ENCODE measurements at regions not wholly inside any gene's neighbourhood (a gene's known extent, or its start where the extent isn't known, plus 50 kb on each side); places are given as distances from the start of the nearest gene placed in this dataset.

DNA sequence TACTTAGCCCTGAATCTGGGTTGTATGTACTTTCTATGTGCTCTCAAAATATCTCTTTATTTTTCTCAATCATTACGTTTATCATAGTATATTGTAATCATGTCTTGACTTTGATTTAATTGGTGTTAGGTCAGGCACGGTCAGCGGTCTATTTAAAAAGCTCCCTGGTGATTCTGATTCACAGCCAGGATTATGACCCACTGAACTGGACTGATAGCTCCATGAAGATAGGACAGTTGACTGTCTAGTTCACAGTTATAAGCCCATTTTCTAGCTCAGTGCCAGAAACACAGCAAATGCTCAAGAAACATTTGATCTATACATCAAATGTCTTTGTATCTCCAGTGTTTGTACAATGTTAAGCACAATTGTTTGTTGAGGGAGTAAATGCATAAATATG is 111.5 kb upstream of the CCN2 start:
- TF ChIP-seq, protein P1, sequence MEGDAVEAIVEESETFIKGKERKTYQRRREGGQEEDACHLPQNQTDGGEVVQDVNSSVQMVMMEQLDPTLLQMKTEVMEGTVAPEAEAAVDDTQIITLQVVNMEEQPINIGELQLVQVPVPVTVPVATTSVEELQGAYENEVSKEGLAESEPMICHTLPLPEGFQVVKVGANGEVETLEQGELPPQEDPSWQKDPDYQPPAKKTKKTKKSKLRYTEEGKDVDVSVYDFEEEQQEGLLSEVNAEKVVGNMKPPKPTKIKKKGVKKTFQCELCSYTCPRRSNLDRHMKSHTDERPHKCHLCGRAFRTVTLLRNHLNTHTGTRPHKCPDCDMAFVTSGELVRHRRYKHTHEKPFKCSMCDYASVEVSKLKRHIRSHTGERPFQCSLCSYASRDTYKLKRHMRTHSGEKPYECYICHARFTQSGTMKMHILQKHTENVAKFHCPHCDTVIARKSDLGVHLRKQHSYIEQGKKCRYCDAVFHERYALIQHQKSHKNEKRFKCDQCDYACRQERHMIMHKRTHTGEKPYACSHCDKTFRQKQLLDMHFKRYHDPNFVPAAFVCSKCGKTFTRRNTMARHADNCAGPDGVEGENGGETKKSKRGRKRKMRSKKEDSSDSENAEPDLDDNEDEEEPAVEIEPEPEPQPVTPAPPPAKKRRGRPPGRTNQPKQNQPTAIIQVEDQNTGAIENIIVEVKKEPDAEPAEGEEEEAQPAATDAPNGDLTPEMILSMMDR (optimal IDR thresholded peaks at IDR 0.05 in 1 of 3, IDR thresholded peaks at IDR 0.05 in 1 of 3, conservative IDR thresholded peaks at IDR 0.05 in 1 of 3; ENCODE audit: extremely low read depth in 1 of 3, insufficient read depth in 2 of 3, low read length in 3 of 3), result no peak
- no peak for TF ChIP-seq EZH2 (IDR thresholded peaks at IDR 0.05; ENCODE audit: low read length)

All from keratinocyte (primary cell).